LoVo (cell line): ENCODE measurements at regions not wholly inside any gene's neighbourhood (a gene's known extent, or its start where the extent isn't known, plus 50 kb on each side); places are given as distances from the start of the nearest gene placed in this dataset.
A peak's percentile ranks its signal among the peaks of the same experiment; 100 is the strongest.
"Not testable (repeated sequence)": the region's sequence is repeated elsewhere in the genome, so short reads cannot be mapped to it uniquely, and the experiment has no call there.

Experiments
- DNase-seq: peaks from one replicate; pipeline ENCODE4 v3.0.0-alpha.2; 2016; ENCODE audit warnings: low spot score

- no peak for DNase-seq
These were observed 321.6 kb upstream of the SFSWAP start for GRCh38 chr12:131389054-131390013.

GRCh38 chr12:131390412-131391334 lies 320.2 kb upstream of the SFSWAP start:
- peak; percentile 33 for DNase-seq

- DNase-seq = no peak
These were observed 319.5 kb upstream of the SFSWAP start for GRCh38 chr12:131391399-131391798.

- DNase-seq = not testable (repeated sequence)
These were observed 316.1 kb upstream of the SFSWAP start for GRCh38 chr12:131394752-131395151.

- DNase-seq = not testable (repeated sequence)
These were observed 315.6 kb upstream of the SFSWAP start for GRCh38 chr12:131395209-131395684.

GRCh38 chr12:131395971-131396573 lies 314.8 kb upstream of the SFSWAP start:
- DNase-seq = no peak

- DNase-seq = no peak
These were observed 313.3 kb upstream of the SFSWAP start for GRCh38 chr12:131397493-131398181.

GRCh38 chr12:131399000-131399399 lies 311.9 kb upstream of the SFSWAP start:
- no peak for DNase-seq

GRCh38 chr12:131400668-131401294 lies 310.1 kb upstream of the SFSWAP start:
- DNase-seq = not testable (repeated sequence)

GRCh38 chr12:131401907-131402633 lies 308.8 kb upstream of the SFSWAP start:
- DNase-seq = not testable (repeated sequence)

- no peak for DNase-seq
These were observed 308.0 kb upstream of the SFSWAP start for GRCh38 chr12:131402781-131403396.

GRCh38 chr12:131403676-131404075 lies 307.2 kb upstream of the SFSWAP start:
- no peak for DNase-seq

GRCh38 chr12:131404705-131405104 lies 306.2 kb upstream of the SFSWAP start:
- no peak for DNase-seq

- no peak for DNase-seq
These were observed 303.5 kb upstream of the SFSWAP start for GRCh38 chr12:131407221-131408035.

- no peak for DNase-seq
These were observed 302.9 kb upstream of the SFSWAP start for GRCh38 chr12:131408036-131408365.

- DNase-seq = no peak
These were observed 302.4 kb upstream of the SFSWAP start for GRCh38 chr12:131408484-131408883.

- no peak for DNase-seq
These were observed 301.7 kb upstream of the SFSWAP start for GRCh38 chr12:131409211-131409610.

GRCh38 chr12:131411827-131412226 lies 299.1 kb upstream of the SFSWAP start:
- not testable (repeated sequence) for DNase-seq

GRCh38 chr12:131413006-131413405 lies 297.9 kb upstream of the SFSWAP start:
- DNase-seq = no peak
